ENCODE measurements at regions not wholly inside any gene's neighbourhood (a gene's known extent, or its start where the extent isn't known, plus 50 kb on each side); places are given as distances from the start of the nearest gene placed in this dataset.

GRCh38 chr5:58197875-58198274, 262.0 kb downstream of the PLK2 start:
- Histone ChIP-seq H3K36me3 (replicated peaks in 1 of 2; ENCODE audit: insufficient read depth in 1 of 2, low read depth in 2 of 2) (no peaks in the 10 kb centered on the region), H3K27ac (no peak overlapping the region), H3K4me3 (no peak overlapping the region), H3K9me3 (no peaks in the 10 kb centered on the region), H3K4me1 (no peaks in the 10 kb centered on the region), H3K27me3 (no peaks in the 10 kb centered on the region)
- TF ChIP-seq, protein P1, sequence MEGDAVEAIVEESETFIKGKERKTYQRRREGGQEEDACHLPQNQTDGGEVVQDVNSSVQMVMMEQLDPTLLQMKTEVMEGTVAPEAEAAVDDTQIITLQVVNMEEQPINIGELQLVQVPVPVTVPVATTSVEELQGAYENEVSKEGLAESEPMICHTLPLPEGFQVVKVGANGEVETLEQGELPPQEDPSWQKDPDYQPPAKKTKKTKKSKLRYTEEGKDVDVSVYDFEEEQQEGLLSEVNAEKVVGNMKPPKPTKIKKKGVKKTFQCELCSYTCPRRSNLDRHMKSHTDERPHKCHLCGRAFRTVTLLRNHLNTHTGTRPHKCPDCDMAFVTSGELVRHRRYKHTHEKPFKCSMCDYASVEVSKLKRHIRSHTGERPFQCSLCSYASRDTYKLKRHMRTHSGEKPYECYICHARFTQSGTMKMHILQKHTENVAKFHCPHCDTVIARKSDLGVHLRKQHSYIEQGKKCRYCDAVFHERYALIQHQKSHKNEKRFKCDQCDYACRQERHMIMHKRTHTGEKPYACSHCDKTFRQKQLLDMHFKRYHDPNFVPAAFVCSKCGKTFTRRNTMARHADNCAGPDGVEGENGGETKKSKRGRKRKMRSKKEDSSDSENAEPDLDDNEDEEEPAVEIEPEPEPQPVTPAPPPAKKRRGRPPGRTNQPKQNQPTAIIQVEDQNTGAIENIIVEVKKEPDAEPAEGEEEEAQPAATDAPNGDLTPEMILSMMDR (IDR thresholded peaks at IDR 0.05) = no peak
- TF ChIP-seq POLR2A (IDR thresholded peaks at IDR 0.05) = no peak
- no peak for DNase-seq
- no peak for ATAC-seq
- intact Hi-C loops (cut with DNase I) = no loop called here

GRCh38 chr5:58191443-58191842, 268.4 kb downstream of the PLK2 start:
- ATAC-seq (no peak), DNase-seq (no peak)
- Histone ChIP-seq H3K27me3 (no peaks in the 10 kb centered on the region), H3K4me3 (no peak overlapping the region), H3K27ac (no peak overlapping the region), H3K9me3 (no peaks in the 10 kb centered on the region), H3K36me3 (replicated peaks in 1 of 2; ENCODE audit: insufficient read depth in 1 of 2, low read depth in 2 of 2) (no peaks in the 10 kb centered on the region), H3K4me1 (peaks cover 13% of the 10 kb centered on the region)
- intact Hi-C loops (cut with DNase I) = no loop called here
- WGBS, 2 donors = 72 to 88% methylated on average over 1 of the region's 1 CpG
- no peak for TF ChIP-seq POLR2A (IDR thresholded peaks at IDR 0.05)
- TF ChIP-seq, protein P1 (IDR thresholded peaks at IDR 0.05) = no peak

GRCh38 chr5:58188262-58188651, 271.6 kb downstream of the PLK2 start:
- Histone ChIP-seq H3K27ac (peak overlapping the region in 1 of 4 donors; percentile 8), H3K9me3 (no peaks in the 10 kb centered on the region), H3K36me3 (replicated peaks in 1 of 2; ENCODE audit: insufficient read depth in 1 of 2, low read depth in 2 of 2) (no peaks in the 10 kb centered on the region), H3K4me3 (no peak overlapping the region), H3K4me1 (peaks cover 13% of the 10 kb centered on the region), H3K27me3 (no peaks in the 10 kb centered on the region)
- intact Hi-C loops (cut with DNase I) = no loop called here
- peak; percentile 65 for ATAC-seq
- TF ChIP-seq POLR2A (IDR thresholded peaks at IDR 0.05) = no peak
- TF ChIP-seq, protein P1 (IDR thresholded peaks at IDR 0.05) = no peak
- WGBS, 2 donors = 47 to 56% methylated on average over 4 of the region's 4 CpGs
- peak in 1 of 4 donors; percentile 3 for DNase-seq

- ATAC-seq (no peak), DNase-seq (no peak)
- Histone ChIP-seq H3K27me3 (no peaks in the 10 kb centered on the region), H3K36me3 (replicated peaks in 1 of 2; ENCODE audit: insufficient read depth in 1 of 2, low read depth in 2 of 2) (no peaks in the 10 kb centered on the region), H3K9me3 (no peaks in the 10 kb centered on the region), H3K4me3 (no peak overlapping the region), H3K4me1 (peaks cover 13% of the 10 kb centered on the region), H3K27ac (peak overlapping the region in 1 of 4 donors; percentile 8)
- WGBS, 2 donors = 61 to 85% methylated on average over 1 of the region's 1 CpG
- intact Hi-C loops (cut with DNase I) = no loop called here
- TF ChIP-seq, protein P1 (IDR thresholded peaks at IDR 0.05) = no peak
- TF ChIP-seq POLR2A (IDR thresholded peaks at IDR 0.05) = no peak
These were observed 272.2 kb downstream of the PLK2 start for GRCh38 chr5:58187432-58188261.

GRCh38 chr5:58185801-58186200, 274.1 kb downstream of the PLK2 start:
- Histone ChIP-seq H3K9me3 (no peaks in the 10 kb centered on the region), H3K4me3 (no peak overlapping the region), H3K4me1 (peaks cover 24% of the 10 kb centered on the region), H3K27ac (no peak overlapping the region), H3K36me3 (replicated peaks in 1 of 2; ENCODE audit: insufficient read depth in 1 of 2, low read depth in 2 of 2) (no peaks in the 10 kb centered on the region), H3K27me3 (no peaks in the 10 kb centered on the region)
- 81 to 87% methylated on average over 3 of the region's 3 CpGs for WGBS, 2 donors
- TF ChIP-seq, protein P1 (IDR thresholded peaks at IDR 0.05) = no peak
- no peak for TF ChIP-seq POLR2A (IDR thresholded peaks at IDR 0.05)
- DNase-seq (no peak), ATAC-seq (no peak)
- intact Hi-C loops (cut with DNase I) = no loop called here
